B cell (primary cell): ENCODE measurements at regions not wholly inside any gene's neighbourhood (a gene's known extent, or its start where the extent isn't known, plus 50 kb on each side); places are given as distances from the start of the nearest gene placed in this dataset.

Source experiments
- ATAC-seq: fragments of 200-7000 bp; cut with Tn5 transposase; one replicate; pipeline ENCODE4 v1.10.0; 2021; ENCODE audit warnings: low read depth, mild to moderate bottlenecking, moderate number of reproducible peaks, moderate library complexity
- CTCF ChIA-PET: fragments of 350-600 bp; sonication (Branson Sonifier 250); formaldehyde crosslinking; loops from one replicate; lab custom pipeline; 2021; ENCODE audit warnings: antibody characterized with exemption, inconsistent platforms; lab: Charles Lee
- POLR2A ChIA-PET: fragments of 350-600 bp; sonication (Branson Sonifier 250); formaldehyde crosslinking; loops from one replicate; lab custom pipeline; 2021; ENCODE audit warnings: antibody characterized with exemption; lab: Charles Lee
- DNase-seq: peaks from one replicate; pipeline ENCODE4 v3.0.0; 2013
- H2AFZ ChIP-seq: 2 replicates; pipeline ENCODE4 v1.6.1; 2012; ENCODE audit warnings: mild to moderate bottlenecking, low read depth, low read length; ENCODE audit not compliant: insufficient read depth, poor library complexity, severe bottlenecking
- H3K27ac ChIP-seq, 2 donors: 1 replicate in 1 of 2; 2 replicates in 1 of 2; pipeline ENCODE4 v1.5.1; 2012 to 2013; ENCODE audit warnings: low read length in 2 of 2, mild to moderate bottlenecking in 2 of 2, moderate library complexity in 1 of 2
- H3K27me3 ChIP-seq, 4 experiments: fragments of 200-600 bp in 1 of 4; sonication (generic) in 1 of 4; replicated peaks in 1 of 4; 1 replicate in 2 of 4; 2 replicates in 2 of 4; pipeline versions ENCODE4 v1.6.1 to v1.7.0; 2013 to 2016; ENCODE audit warnings: low read length in 3 of 4, mild to moderate bottlenecking in 2 of 4, mixed read lengths in 1 of 4, moderate library complexity in 1 of 4; ENCODE audit not compliant: insufficient read depth in 4 of 4, control insufficient read depth in 3 of 4; ENCODE audit errors: control extremely low read depth in 1 of 4
- H3K36me3 ChIP-seq, 2 experiments: replicated peaks in 1 of 2; 1 replicate in 1 of 2; 2 replicates in 1 of 2; pipeline versions ENCODE4 v1.6.1 to v1.7.1; 2013; ENCODE audit warnings: low read length in 1 of 2; ENCODE audit not compliant: insufficient read depth in 2 of 2, control insufficient read depth in 1 of 2; ENCODE audit errors: control extremely low read depth in 1 of 2, extremely low read depth in 1 of 2
- H3K4me1 ChIP-seq, 2 donors: fragments of 200-600 bp in 1 of 2; sonication (generic) in 1 of 2; 1 replicate in 1 of 2; 2 replicates in 1 of 2; pipeline versions ENCODE4 v1.5.1 to v1.6.1; 2013 to 2017; ENCODE audit warnings: low read length in 2 of 2; ENCODE audit not compliant: control insufficient read depth in 2 of 2, insufficient read depth in 2 of 2
- H3K4me2 ChIP-seq: replicated peaks from 2 replicates; pipeline ENCODE3; 2012; ENCODE audit warnings: mild to moderate bottlenecking, low read depth, low read length; ENCODE audit not compliant: poor library complexity, severe bottlenecking
- H3K4me3 ChIP-seq, 5 experiments: fragments of 200-600 bp in 1 of 5; sonication (generic) in 1 of 5; 1 replicate in 3 of 5; 2 replicates in 2 of 5; pipeline versions ENCODE4 v1.5.1 to v1.7.0; 2011 to 2016; ENCODE audit warnings: low read length in 4 of 5, mild to moderate bottlenecking in 4 of 5, low read depth in 2 of 5, control low read depth in 1 of 5, moderate library complexity in 1 of 5; ENCODE audit not compliant: insufficient read depth in 1 of 5; ENCODE audit errors: control extremely low read depth in 1 of 5, extremely low read depth in 1 of 5
- H3K79me2 ChIP-seq: fragments of 200-600 bp; sonication (generic); one replicate; pipeline ENCODE4 v1.6.0; 2016; ENCODE audit warnings: low read length; ENCODE audit not compliant: control insufficient read depth, insufficient read depth
- H3K9ac ChIP-seq: fragments of 200-600 bp; sonication (generic); 2 replicates; pipeline ENCODE4 v1.6.1; 2017; ENCODE audit warnings: mild to moderate bottlenecking, low read length, moderate library complexity
- H3K9me3 ChIP-seq, 3 donors: one replicate each; pipeline versions ENCODE4 v1.6.1 to v1.7.1; 2013; ENCODE audit warnings: low read length in 2 of 3; ENCODE audit not compliant: control insufficient read depth in 2 of 3, insufficient read depth in 1 of 3; ENCODE audit errors: control extremely low read depth in 1 of 3
- H4K20me1 ChIP-seq: 2 replicates; pipeline ENCODE4 v1.6.0; 2012; ENCODE audit warnings: mild to moderate bottlenecking, low read length; ENCODE audit not compliant: insufficient read depth, control insufficient read depth, poor library complexity, severe bottlenecking
- H3K27ac Mint-ChIP-seq: one replicate; pipeline ENCODE4 v1.8.0; 2021; ENCODE audit warnings: mixed read lengths
- H3K27me3 Mint-ChIP-seq: one replicate; pipeline ENCODE4 v1.8.0; 2021; ENCODE audit warnings: mixed read lengths
- H3K4me1 Mint-ChIP-seq: one replicate; pipeline ENCODE4 v1.8.0; 2021; ENCODE audit warnings: mixed read lengths
- H3K4me3 Mint-ChIP-seq: one replicate; pipeline ENCODE4 v1.8.0; 2021; ENCODE audit warnings: mixed read lengths
- H3K9me3 Mint-ChIP-seq: one replicate; pipeline ENCODE4 v1.8.0; 2022; ENCODE audit warnings: mixed read lengths; ENCODE audit not compliant: insufficient read depth
- EZH2 ChIP-seq: IDR thresholded peaks from 2 replicates; pipeline ENCODE4 v1.6.1; 2012; ENCODE audit warnings: borderline replicate concordance, low read depth, mild to moderate bottlenecking, moderate library complexity, low read length; ENCODE audit not compliant: insufficient read depth, poor library complexity, severe bottlenecking
- WGBS: methylation state at CpG from one replicate; pipeline ENCODE4 v1.1.5; 2013; ENCODE audit warnings: missing lambda C conversion rate; ENCODE audit not compliant: insufficient coverage; 5-methylcytosine and 5-hydroxymethylcytosine counted together
- intact Hi-C: fragments of 100-400 bp; cut with micrococcal nuclease; formaldehyde crosslinking; loops from one replicate; pipeline ENCODE4 v1.10.0; 2022
- TF ChIP-seq, protein P1 (sequence below): fragments of 200-600 bp; IDR thresholded peaks from one replicate; pipeline ENCODE4 v1.8.0; 2022; ENCODE audit warnings: antibody characterized with exemption, mild to moderate bottlenecking

DNA sequence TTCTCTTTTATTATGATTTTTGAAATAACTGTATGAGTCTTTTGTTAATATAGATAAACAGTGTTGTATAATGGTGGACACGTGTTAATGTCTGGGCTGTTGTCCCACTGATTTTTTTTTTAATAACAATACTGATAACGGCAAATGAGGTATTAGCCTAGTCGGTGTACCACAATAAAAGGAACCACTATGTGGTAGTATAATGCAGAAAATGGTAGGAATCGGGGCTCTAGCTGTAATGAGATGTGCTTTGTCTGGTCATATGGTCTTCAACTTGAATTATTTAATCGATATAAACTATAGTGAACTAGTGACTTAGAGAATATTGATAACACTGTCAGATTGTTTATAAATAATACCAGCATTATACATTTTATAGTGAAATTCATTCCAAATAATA is 517.9 kb upstream of the SPHKAP start:
- Histone ChIP-seq H3K9ac (no peak overlapping the region), H2AFZ (no peak overlapping the region), H3K9me3 (no peaks in the 10 kb centered on the region), H3K4me1 (no peaks in the 10 kb centered on the region), H4K20me1 (no peaks in the 10 kb centered on the region), H3K36me3 (no peaks in the 10 kb centered on the region), H3K4me2 (no peak overlapping the region), H3K27me3 (no peaks in the 10 kb centered on the region), H3K27ac (no peak overlapping the region), H3K4me3 (no peak overlapping the region), H3K79me2 (no peaks in the 10 kb centered on the region)
- WGBS, result 80% methylated on average over 1 of the region's 5 CpGs
- DNase-seq (no peak), ATAC-seq (no peak)
- Mint-ChIP-seq H3K4me3 (no peak overlapping the region), H3K4me1 (no peaks in the 10 kb centered on the region), H3K9me3 (peaks cover 5% of the 10 kb centered on the region), H3K27me3 (no peaks in the 10 kb centered on the region), H3K27ac (no peak overlapping the region)
- ChIA-PET POLR2A (no interaction called here), CTCF (no interaction called here)
- intact Hi-C loops, result no loop called here
- TF ChIP-seq, protein P1, sequence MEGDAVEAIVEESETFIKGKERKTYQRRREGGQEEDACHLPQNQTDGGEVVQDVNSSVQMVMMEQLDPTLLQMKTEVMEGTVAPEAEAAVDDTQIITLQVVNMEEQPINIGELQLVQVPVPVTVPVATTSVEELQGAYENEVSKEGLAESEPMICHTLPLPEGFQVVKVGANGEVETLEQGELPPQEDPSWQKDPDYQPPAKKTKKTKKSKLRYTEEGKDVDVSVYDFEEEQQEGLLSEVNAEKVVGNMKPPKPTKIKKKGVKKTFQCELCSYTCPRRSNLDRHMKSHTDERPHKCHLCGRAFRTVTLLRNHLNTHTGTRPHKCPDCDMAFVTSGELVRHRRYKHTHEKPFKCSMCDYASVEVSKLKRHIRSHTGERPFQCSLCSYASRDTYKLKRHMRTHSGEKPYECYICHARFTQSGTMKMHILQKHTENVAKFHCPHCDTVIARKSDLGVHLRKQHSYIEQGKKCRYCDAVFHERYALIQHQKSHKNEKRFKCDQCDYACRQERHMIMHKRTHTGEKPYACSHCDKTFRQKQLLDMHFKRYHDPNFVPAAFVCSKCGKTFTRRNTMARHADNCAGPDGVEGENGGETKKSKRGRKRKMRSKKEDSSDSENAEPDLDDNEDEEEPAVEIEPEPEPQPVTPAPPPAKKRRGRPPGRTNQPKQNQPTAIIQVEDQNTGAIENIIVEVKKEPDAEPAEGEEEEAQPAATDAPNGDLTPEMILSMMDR, result no peak
- TF ChIP-seq EZH2, result no peak

DNA sequence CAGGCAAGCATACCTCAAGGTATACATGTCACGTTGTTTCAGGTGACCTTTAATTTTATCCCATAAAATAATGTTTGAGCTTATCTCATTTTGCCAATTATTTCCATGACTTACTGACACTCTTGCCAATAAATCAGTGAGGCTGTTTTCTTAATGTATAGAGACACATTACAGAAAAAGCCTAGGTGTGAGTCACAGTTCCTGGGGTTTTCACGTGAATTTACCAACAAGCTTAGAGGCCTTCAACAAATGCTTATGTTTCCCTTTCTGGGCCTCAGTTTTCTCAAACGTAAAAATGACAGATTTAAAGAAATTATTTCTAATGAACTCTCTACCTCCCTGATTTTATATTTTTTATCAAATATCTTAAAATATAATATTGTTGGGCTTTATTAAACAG is 517.5 kb upstream of the SPHKAP start:
- Histone ChIP-seq H3K27ac (no peak overlapping the region), H2AFZ (no peak overlapping the region), H3K79me2 (no peaks in the 10 kb centered on the region), H3K9me3 (no peaks in the 10 kb centered on the region), H3K4me3 (no peak overlapping the region), H3K4me1 (no peaks in the 10 kb centered on the region), H3K9ac (no peak overlapping the region), H3K27me3 (no peaks in the 10 kb centered on the region), H3K36me3 (no peaks in the 10 kb centered on the region), H3K4me2 (no peak overlapping the region), H4K20me1 (no peaks in the 10 kb centered on the region)
- ChIA-PET POLR2A (no interaction called here), CTCF (no interaction called here)
- no peak overlapping the region for H3K27ac Mint-ChIP-seq
- intact Hi-C loops, result no loop called here
- DNase-seq (no peak), ATAC-seq (no peak)
- no peak overlapping the region for H3K4me3 Mint-ChIP-seq
- TF ChIP-seq EZH2, result no peak
- TF ChIP-seq, protein P1, result no peak
- no peaks in the 10 kb centered on the region for H3K4me1 Mint-ChIP-seq
- peaks cover 5% of the 10 kb centered on the region for H3K9me3 Mint-ChIP-seq
- no peaks in the 10 kb centered on the region for H3K27me3 Mint-ChIP-seq
- no CpG with 5 or more reads among the region's 3 CpGs for WGBS
